HepG2 (cell line): ENCODE measurements at regions not wholly inside any gene's neighbourhood (a gene's known extent, or its start where the extent isn't known, plus 50 kb on each side); places are given as distances from the start of the nearest gene placed in this dataset.
"Not testable (repeated sequence)": the region's sequence is repeated elsewhere in the genome, so short reads cannot be mapped to it uniquely, and the experiment has no call there.

Source experiments
- ATAC-seq: fragments of 200-7000 bp; cut with Tn5 transposase; 3 replicates; pipeline ENCODE4 v1.9.1; 2020; ENCODE audit warnings: mild to moderate bottlenecking, moderate library complexity
- BruUV-seq: library from RNA; stranded (reverse); fragments of 400-500 nt; replicated peaks from 2 replicates; lab custom pipeline; 2021; lab: Mats Ljungman, UMichigan
- CTCF ChIA-PET: fragments of 300-600 bp; formaldehyde crosslinking; extraction: SDS; loops from one replicate; lab custom pipeline; 2021; ENCODE audit warnings: low total read pairs, inconsistent platforms, low intra/inter-chr PET ratio; lab: Yijun Ruan, JAX
- POLR2A ChIA-PET: fragments of 350-600 bp; sonication (Branson Sonifier 250); formaldehyde crosslinking; loops from one replicate; lab custom pipeline; 2020; ENCODE audit warnings: antibody characterized with exemption, inconsistent platforms; lab: Yijun Ruan, JAX
- DNase-seq: peaks from one replicate; pipeline ENCODE4 v3.0.0-alpha.2; 2015; ENCODE audit warnings: low spot score
- FAIRE-seq: peaks from 3 replicates; lab custom pipeline; 2011; peaks lifted over from hg19 to GRCh38; lab: Jason Lieb, UNC
- H2AFZ ChIP-seq: one replicate; pipeline ENCODE4 v1.6.1; 2011; ENCODE audit warnings: low read length, inconsistent platforms
- H3K27ac ChIP-seq: fragments of 300-600 bp; 3 replicates; pipeline ENCODE4 v1.8.0; 2011; ENCODE audit warnings: mixed run types, mild to moderate bottlenecking, mixed read lengths, low read length, inconsistent platforms; ENCODE audit not compliant: insufficient read depth; ENCODE audit errors: extremely low read length
- H3K27me3 ChIP-seq, 2 experiments: fragments of 200-600 bp in 1 of 2; 2 replicates in 1 of 2; 3 replicates in 1 of 2; pipeline versions ENCODE4 v1.6.0 to v1.8.0; 2011; ENCODE audit warnings: low read length in 2 of 2, mild to moderate bottlenecking in 2 of 2, moderate library complexity in 2 of 2, inconsistent platforms in 1 of 2; ENCODE audit not compliant: insufficient read depth in 2 of 2, control insufficient read depth in 1 of 2
- H3K36me3 ChIP-seq, 2 experiments: fragments of 200-600 bp in 1 of 2; replicated peaks in 1 of 2; 2 replicates in 1 of 2; 3 replicates in 1 of 2; pipeline versions ENCODE4 v1.5.1 to v1.8.0; 2011; ENCODE audit warnings: low read length in 2 of 2, inconsistent platforms in 1 of 2; ENCODE audit not compliant: insufficient read depth in 2 of 2, control insufficient read depth in 1 of 2
- H3K4me1 ChIP-seq: 2 replicates; pipeline ENCODE4 v1.5.1; 2012; ENCODE audit warnings: low read length, inconsistent platforms; ENCODE audit not compliant: insufficient read depth
- H3K4me2 ChIP-seq: 2 replicates; pipeline ENCODE4 v1.6.0; 2011; ENCODE audit warnings: low read depth, low read length, inconsistent platforms
- H3K4me3 ChIP-seq, 3 experiments: fragments of 200-600 bp in 1 of 3; sonication (generic), shearing (Covaris generic) in 1 of 3; replicated peaks in 1 of 3; 2 replicates each; pipeline ENCODE4 v1.5.1; 2011 to 2016; ENCODE audit warnings: low read length in 3 of 3, inconsistent platforms in 2 of 3, low read depth in 2 of 3, mild to moderate bottlenecking in 2 of 3, control low read depth in 1 of 3, mixed read lengths in 1 of 3; ENCODE audit not compliant: insufficient read depth in 1 of 3
- H3K79me2 ChIP-seq: one replicate; pipeline ENCODE4 v1.6.1; 2011; ENCODE audit warnings: low read length, inconsistent platforms; ENCODE audit not compliant: insufficient read depth
- H3K9ac ChIP-seq: 2 replicates; pipeline ENCODE4 v1.6.0; 2011; ENCODE audit warnings: mild to moderate bottlenecking, low read depth, low read length, inconsistent platforms; ENCODE audit not compliant: insufficient read depth
- H3K9me3 ChIP-seq: 2 replicates; pipeline ENCODE4 v1.5.1; 2012; ENCODE audit warnings: mild to moderate bottlenecking, low read length
- H4K20me1 ChIP-seq: 2 replicates; pipeline ENCODE4 v1.6.0; 2011; ENCODE audit warnings: inconsistent platforms, mild to moderate bottlenecking, low read length, moderate library complexity; ENCODE audit not compliant: insufficient read depth
- GMEB2 ChIP-seq: IDR thresholded peaks from 2 replicates; pipeline ENCODE4 v1.6.1; 2016; ENCODE audit warnings: missing biosample characterization, missing genetic modification reagents, low read depth
- in situ Hi-C: cut with HindIII; loops from 2 replicates; pipeline ENCODE4 v1.10.0; 2017; ENCODE audit warnings: low pct_unique_long_range_greater_than_20kb; ENCODE audit not compliant: extremely low pct_ligation_motif_present
- intact Hi-C: fragments of 100-400 bp; cut with micrococcal nuclease; formaldehyde crosslinking; loops from one replicate; pipeline ENCODE4 v1.10.0; 2022; ENCODE audit not compliant: unreplicated experiment

GRCh38 chr7:120064565-120064964, 208.4 kb upstream of the KCND2 start:
- Histone ChIP-seq H3K36me3 (no peaks in the 10 kb centered on the region), H3K4me1 (no peaks in the 10 kb centered on the region), H3K27ac (no peak overlapping the region), H3K9ac (no peak overlapping the region), H3K9me3 (peaks cover 34% of the 10 kb centered on the region), H3K27me3 (no peaks in the 10 kb centered on the region), H3K79me2 (no peaks in the 10 kb centered on the region), H2AFZ (no peak overlapping the region), H3K4me3 (no peak overlapping the region), H3K4me2 (no peak overlapping the region), H4K20me1 (no peaks in the 10 kb centered on the region)
- ATAC-seq (no peak), DNase-seq (no peak), FAIRE-seq (no peak)
- no TSS peak for BruUV-seq
- in situ Hi-C loops (no loop called here), intact Hi-C loops (no loop called here)
- no peak for TF ChIP-seq GMEB2 (CRISPR knock-in tag)
- ChIA-PET POLR2A (no interaction called here), CTCF (no interaction called here)

DNA sequence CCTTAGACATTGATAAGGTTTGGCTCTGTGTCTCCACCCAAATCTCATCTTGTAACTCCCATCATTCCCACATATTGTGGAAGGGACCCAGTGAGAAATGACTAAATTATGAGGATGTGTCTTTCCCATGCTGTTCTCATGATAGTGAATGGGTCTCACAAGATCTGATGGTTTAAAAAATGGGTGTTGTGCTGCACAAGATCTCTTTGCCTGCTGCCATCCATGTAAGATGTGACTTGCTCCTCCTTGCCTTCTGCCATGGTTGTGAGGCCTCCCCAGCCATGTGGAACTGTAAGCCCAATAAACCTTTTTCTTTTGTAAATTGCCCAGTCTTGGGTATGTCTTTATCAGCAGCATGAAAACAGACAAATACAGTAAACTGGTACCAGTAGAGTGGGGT, 206.1 kb upstream of the KCND2 start:
- H3K27me3 ChIP-seq, H3K27ac ChIP-seq, POLR2A ChIA-PET, H3K4me1 ChIP-seq, BruUV-seq, H3K4me2 ChIP-seq, H3K4me3 ChIP-seq, H3K79me2 ChIP-seq, FAIRE-seq, H3K9ac ChIP-seq, DNase-seq, CTCF ChIA-PET, intact Hi-C loops, ATAC-seq, H3K36me3 ChIP-seq, H4K20me1 ChIP-seq, H2AFZ ChIP-seq, in situ Hi-C loops: not testable (repeated sequence)
- H3K9me3 ChIP-seq, result peaks cover 31% of the 10 kb centered on the region
